ENCODE measurements at regions not wholly inside any gene's neighbourhood (a gene's known extent, or its start where the extent isn't known, plus 50 kb on each side); places are given as distances from the start of the nearest gene placed in this dataset.

GRCh38 chr18:43501099-43501498 lies 223.8 kb upstream of the SYT4 start:
- no peak for DNase-seq
- no peak overlapping the region for H3K4me3 ChIP-seq
- H3K36me3 ChIP-seq: no peaks in the 10 kb centered on the region
- no peaks in the 10 kb centered on the region for H3K4me1 ChIP-seq
- H3K27me3 ChIP-seq: no peaks in the 10 kb centered on the region
- H3K27ac ChIP-seq: no peak overlapping the region
- TF ChIP-seq CTCF (IDR thresholded peaks at IDR 0.05): no peak
- no peaks in the 10 kb centered on the region for H3K9me3 ChIP-seq
- intact Hi-C loops (cut with DNase I): no loop called here
- no peak overlapping the region for H3K9ac ChIP-seq (ENCODE audit: low read depth in 2 of 2, low read length in 2 of 2)

GRCh38 chr18:43506935-43507334 lies 229.6 kb upstream of the SYT4 start:
- Histone ChIP-seq H3K9ac (ENCODE audit: low read depth in 2 of 2, low read length in 2 of 2) (no peak overlapping the region), H3K4me3 (no peak overlapping the region), H3K27me3 (no peaks in the 10 kb centered on the region), H3K4me1 (no peaks in the 10 kb centered on the region), H3K36me3 (no peaks in the 10 kb centered on the region), H3K9me3 (no peaks in the 10 kb centered on the region), H3K27ac (no peak overlapping the region)
- no peak for TF ChIP-seq CTCF (IDR thresholded peaks at IDR 0.05)
- intact Hi-C loops (cut with DNase I): no loop called here
- DNase-seq: no peak

- Histone ChIP-seq H3K9ac (ENCODE audit: low read depth in 2 of 2, low read length in 2 of 2) (no peak overlapping the region), H3K9me3 (no peaks in the 10 kb centered on the region), H3K4me3 (no peak overlapping the region), H3K27ac (no peak overlapping the region), H3K4me1 (no peaks in the 10 kb centered on the region), H3K27me3 (no peaks in the 10 kb centered on the region), H3K36me3 (no peaks in the 10 kb centered on the region)
- no peak for DNase-seq
- intact Hi-C loops (cut with DNase I): no loop called here
- TF ChIP-seq CTCF (IDR thresholded peaks at IDR 0.05): no peak
Measured at GRCh38 chr18:43507842-43508481, 230.7 kb upstream of the SYT4 start.

GRCh38 chr18:43514747-43515146 lies 237.5 kb upstream of the SYT4 start:
- Histone ChIP-seq H3K4me1 (no peaks in the 10 kb centered on the region), H3K9me3 (no peaks in the 10 kb centered on the region), H3K4me3 (no peak overlapping the region), H3K27me3 (no peaks in the 10 kb centered on the region), H3K36me3 (no peaks in the 10 kb centered on the region), H3K9ac (ENCODE audit: low read depth in 2 of 2, low read length in 2 of 2) (no peak overlapping the region), H3K27ac (no peak overlapping the region)
- no peak for TF ChIP-seq CTCF (IDR thresholded peaks at IDR 0.05)
- DNase-seq: no peak
- intact Hi-C loops (cut with DNase I): no loop called here

- no peaks in the 10 kb centered on the region for H3K27me3 ChIP-seq
- no peak overlapping the region for H3K4me3 ChIP-seq
- no peak overlapping the region for H3K27ac ChIP-seq
- no peak for TF ChIP-seq CTCF (IDR thresholded peaks at IDR 0.05)
- no peak for DNase-seq
- H3K36me3 ChIP-seq: no peaks in the 10 kb centered on the region
- H3K9ac ChIP-seq (ENCODE audit: low read depth in 2 of 2, low read length in 2 of 2): no peak overlapping the region
- no peaks in the 10 kb centered on the region for H3K9me3 ChIP-seq
- no peaks in the 10 kb centered on the region for H3K4me1 ChIP-seq
- intact Hi-C loops (cut with DNase I): no loop called here
Measured at GRCh38 chr18:43515481-43515880, 238.2 kb upstream of the SYT4 start.
